A204.1 (cell line): ENCODE measurements at regions not wholly inside any gene's neighbourhood (a gene's known extent, or its start where the extent isn't known, plus 50 kb on each side); places are given as distances from the start of the nearest gene placed in this dataset.

ENCODE experiments used
- FAIRE-seq: peaks from 2 replicates; lab custom pipeline; 2012; peaks lifted over from hg19 to GRCh38; lab: Jason Lieb, UNC

- no peak for FAIRE-seq
Observed at GRCh38 chr3:146308222-146308621, 57.3 kb upstream of the PLSCR4 start.

DNA sequence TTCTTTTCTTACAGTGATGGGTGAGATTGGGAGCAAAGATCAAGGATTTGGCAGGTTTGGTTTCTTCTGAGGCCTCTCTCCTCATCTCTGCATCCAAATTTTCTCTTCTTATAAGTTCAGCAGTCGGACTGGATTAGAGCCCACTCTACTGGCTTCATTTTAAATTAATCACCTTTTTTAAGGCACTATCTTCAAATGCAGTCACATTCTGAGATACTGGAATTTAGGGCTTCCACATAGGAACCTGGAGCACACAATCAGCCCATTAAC is 56.5 kb upstream of the PLSCR4 start:
- FAIRE-seq = no peak

GRCh38 chr3:146306656-146307455 is 56.0 kb upstream of the PLSCR4 start:
- FAIRE-seq = no peak

GRCh38 chr3:146305808-146306423 is 55.0 kb upstream of the PLSCR4 start:
- FAIRE-seq = no peak

GRCh38 chr3:146300768-146301167 is 49.9 kb upstream of the PLSCR4 start:
- no peak for FAIRE-seq
